Hematopoietic multipotent progenitor cell treated with erythropoietin and hydrocortisone succinate and interleukin-3 and kit ligand, for 8 days (in vitro differentiated cells): ENCODE measurements at regions not wholly inside any gene's neighbourhood (a gene's known extent, or its start where the extent isn't known, plus 50 kb on each side); places are given as distances from the start of the nearest gene placed in this dataset.
"Not testable (repeated sequence)": the region's sequence is repeated elsewhere in the genome, so short reads cannot be mapped to it uniquely, and the experiment has no call there.

Experiments
- DNase-seq: peaks from one replicate; pipeline ENCODE4 v3.0.0-alpha.2; 2015

DNA sequence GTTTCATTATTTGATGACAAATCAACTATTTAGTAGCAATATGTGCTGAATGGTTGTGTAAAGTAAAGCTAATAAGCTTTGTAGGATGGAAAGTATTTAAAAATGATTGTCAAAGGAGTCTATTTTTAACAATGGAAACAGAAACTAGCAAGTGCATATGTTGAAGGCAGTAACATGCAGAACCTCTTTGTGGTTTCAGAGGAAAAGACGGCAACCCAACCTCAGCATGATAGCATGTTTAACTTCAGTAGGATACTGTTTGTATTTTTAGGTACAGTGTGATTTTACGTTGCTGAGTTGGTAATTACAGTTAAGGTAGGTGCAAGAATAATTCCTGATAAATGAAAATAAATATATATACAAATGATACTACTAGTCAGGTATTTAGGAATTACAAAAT, 545.4 kb downstream of the CDY1 start:
- DNase-seq = not testable (repeated sequence)

DNA sequence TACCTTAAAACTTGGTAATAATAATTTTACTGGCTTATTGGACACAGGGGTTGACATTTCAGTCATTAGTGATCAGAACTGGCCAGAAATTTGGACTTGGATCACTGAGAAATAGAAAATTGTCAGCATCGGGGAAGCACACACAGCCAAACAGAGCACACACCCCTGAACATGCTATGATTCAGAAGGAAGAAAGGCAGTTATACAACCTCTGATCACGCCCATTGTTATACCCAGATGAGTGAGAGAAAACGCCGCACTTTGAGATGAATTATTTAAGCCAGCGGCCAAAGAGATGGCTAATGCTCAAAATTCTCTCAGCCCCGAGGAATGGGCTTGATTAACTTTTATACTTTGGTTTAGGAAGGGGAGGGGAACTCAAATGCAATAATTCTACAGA, 557.4 kb downstream of the CDY1 start:
- DNase-seq = not testable (repeated sequence)

DNA sequence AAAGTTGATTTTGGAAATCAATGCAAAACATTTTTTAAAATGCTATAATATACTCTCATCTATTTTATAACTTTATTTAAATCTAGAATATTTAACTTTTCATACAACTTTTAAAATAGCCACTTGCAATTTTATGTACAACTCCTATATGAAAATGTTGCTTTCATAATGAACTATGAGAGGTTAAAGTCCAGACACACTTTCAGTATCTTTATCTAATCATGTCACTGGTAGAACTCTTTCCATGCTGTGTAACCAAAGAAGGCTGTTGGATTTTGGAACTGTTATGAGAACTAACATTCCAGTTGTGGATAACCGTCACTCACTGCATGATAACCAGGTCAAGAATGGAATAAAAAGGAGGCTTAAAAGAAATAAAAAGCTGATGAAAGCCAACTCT, 603.1 kb downstream of the CDY1 start:
- not testable (repeated sequence) for DNase-seq

DNA sequence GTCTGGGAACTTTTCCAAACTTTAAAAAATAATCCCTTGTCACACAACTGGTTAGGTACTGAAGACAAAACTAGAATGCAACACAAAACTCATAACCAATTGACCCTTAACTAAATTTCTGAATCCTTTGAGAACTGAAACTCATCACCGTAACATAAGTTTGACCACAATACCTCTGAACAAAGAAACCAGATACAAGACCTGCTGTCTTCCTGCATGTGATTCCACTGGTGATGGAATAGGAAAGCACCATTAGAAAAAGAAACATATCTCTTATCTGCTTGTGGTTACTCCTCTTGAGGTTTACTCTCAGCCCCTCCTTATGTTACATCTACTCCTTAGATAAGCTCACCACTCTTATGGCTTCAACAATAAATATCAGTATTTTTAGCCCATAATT, 603.6 kb downstream of the CDY1 start:
- DNase-seq = not testable (repeated sequence)

GRCh38 chrY:26240944-26241343, 619.0 kb downstream of the CDY1 start:
- DNase-seq = not testable (repeated sequence)

DNA sequence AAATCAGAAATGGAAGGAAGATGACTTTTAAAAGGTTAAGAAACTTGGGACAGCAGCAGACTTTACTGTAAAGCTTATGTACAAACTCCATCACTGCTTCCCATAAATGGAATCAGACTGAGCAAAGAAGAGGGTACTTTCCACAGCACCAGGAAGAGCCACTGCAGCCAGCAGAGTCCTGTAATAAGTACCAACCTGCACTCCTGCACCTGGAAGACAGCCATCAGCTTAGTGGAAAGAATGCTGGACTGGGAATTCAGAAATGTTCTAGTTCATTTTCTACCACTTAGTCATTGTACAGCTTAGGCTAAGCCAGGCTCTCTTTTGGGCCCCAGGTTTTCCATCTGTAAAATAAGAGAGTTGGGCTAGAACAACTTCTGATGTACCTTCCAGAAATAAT, 632.3 kb downstream of the CDY1 start:
- DNase-seq = not testable (repeated sequence)

DNA sequence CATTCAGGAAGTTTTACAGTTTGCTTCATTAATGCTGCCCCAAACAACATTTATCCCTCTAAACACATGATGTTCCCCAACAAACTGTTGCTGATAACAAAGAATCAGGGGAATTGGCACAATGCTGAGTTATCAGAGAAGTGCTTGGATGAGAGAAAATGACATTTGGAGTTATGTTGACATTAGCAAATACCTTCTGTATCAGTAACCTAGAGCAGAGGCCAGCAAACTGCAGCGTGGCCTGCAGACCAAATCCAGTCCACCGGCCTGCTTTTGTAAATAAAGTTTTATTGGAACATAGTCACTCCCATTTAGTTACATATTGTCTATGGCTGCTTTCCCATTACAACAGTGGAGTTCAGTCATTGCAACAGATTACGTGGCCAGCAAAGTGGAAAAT, 643.5 kb downstream of the CDY1 start:
- DNase-seq = not testable (repeated sequence)

- DNase-seq = not testable (repeated sequence)
Measured at GRCh38 chrY:26268421-26268820, 646.5 kb downstream of the CDY1 start.

DNA sequence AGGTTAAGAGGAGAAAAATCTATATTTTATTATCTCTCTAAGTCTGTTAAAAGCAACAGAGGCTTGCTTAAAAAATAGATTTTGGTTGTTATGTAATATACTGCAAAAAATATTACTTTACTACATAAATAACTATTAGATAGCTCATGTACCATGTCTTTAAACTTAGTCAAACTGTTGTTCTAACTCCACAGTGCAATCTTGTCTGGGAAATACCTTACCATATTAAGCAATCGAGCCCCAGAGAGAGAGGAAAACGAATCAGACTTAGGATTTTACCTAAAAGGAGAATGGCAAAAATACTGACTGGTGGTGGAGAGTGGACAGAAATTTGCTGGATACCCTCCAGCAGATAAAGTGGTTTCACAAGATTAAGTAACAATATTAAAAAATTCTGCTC, 647.0 kb downstream of the CDY1 start:
- DNase-seq = not testable (repeated sequence)

DNA sequence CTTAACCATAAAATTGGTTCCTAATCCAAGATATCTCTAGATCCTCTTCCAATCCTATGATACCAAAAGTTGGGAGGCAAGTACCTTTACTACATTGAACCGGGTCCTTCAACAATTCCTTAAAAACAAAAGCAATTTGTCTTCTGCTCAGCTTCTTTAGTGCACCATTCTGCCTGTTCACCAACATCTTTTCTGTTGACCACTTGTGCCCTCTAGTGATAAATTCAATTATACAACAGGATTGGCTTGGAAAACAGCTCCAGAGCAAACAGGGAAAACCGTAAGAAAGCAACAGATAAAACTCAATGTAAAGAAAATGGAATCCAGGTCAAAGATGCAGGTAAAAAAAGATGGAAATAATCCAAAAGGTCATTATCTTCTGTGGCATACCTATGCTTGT, 651.2 kb downstream of the CDY1 start:
- not testable (repeated sequence) for DNase-seq

DNA sequence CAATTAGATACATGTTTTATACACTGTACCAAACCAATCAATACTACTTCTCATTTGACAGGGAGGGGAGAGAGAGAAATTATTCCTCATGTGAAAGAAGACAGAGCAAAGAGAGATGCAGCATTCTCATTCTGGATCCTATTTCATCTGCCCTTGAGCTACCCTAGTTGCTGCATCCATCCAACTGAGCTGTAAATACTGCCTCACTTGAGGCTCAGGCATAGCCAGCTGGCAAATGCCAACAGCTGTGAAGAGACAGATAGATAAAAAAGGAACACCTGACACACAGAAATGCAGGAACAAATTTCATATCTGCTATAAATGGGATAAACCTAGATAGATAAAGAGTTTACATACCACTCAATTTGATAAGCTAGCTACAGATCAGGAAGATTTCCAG, 684.1 kb downstream of the CDY1 start:
- DNase-seq = not testable (repeated sequence)

GRCh38 chrY:26306630-26307385, 684.9 kb downstream of the CDY1 start:
- DNase-seq = not testable (repeated sequence)

- not testable (repeated sequence) for DNase-seq
Measured at GRCh38 chrY:26308308-26308707, 686.4 kb downstream of the CDY1 start.

- DNase-seq = peak; percentile 44
Measured at GRCh38 chrY:26315065-26315464, 693.1 kb downstream of the CDY1 start.

- not testable (repeated sequence) for DNase-seq
Measured at GRCh38 chrY:26319488-26320202, 697.7 kb downstream of the CDY1 start.

DNA sequence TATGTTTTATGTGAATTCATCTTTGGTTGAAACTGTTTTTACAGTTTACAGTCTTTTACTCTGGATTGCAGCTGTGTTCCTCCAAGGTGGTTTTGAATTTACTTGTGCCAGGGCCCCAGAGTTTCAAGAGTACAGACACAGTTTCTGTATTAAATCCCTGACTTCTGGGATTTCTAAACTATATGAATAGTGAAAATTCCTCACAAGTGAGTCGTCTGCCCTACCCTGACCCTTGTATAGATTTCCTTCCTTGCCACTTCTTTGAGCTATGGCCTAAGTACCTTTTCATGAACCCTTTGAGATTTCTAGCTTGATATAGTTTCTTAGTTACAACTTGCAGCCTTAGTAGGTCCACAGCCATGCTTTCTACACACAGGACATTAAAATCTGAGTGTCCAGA, 700.8 kb downstream of the CDY1 start:
- not testable (repeated sequence) for DNase-seq

- DNase-seq = not testable (repeated sequence)
Measured at GRCh38 chrY:26352931-26353330, 731.0 kb downstream of the CDY1 start.

DNA sequence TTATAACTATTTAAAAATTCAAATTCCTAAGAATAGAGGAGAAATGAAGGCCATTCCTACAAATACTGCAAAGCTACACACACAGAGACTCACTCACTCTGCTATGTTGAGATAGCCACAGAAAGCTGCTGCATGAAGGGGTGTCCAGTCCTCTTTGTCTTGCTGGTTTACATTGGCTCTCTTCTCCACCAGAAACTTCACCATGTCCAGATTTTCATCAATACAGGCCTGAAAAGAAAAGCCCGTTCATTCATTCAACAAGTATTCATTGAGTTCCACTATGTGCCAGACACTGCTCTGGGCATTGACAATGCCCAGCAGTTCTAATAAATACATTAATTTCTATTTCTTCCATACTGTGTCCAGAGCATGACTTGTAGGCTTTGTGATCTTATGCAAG, 732.3 kb downstream of the CDY1 start:
- no peak for DNase-seq

DNA sequence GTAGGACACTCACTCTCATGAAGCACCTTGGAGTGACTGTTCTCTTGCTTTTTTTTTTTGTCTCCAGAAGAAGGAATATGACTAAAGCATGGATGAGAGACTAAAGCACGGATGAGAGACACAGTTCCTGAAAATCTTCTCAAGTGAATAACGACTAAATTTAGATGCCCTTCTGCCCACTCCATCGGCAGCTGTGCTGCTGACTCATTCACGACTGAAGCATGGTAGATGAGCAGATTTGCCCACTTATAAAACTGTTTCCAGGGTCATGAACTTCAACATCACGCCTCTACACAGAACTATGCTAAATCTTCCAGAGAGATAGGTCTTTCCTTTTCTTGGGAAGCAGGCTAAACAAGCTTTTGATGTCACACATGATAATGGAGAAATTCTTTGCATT, 738.0 kb downstream of the CDY1 start:
- DNase-seq = not testable (repeated sequence)

DNA sequence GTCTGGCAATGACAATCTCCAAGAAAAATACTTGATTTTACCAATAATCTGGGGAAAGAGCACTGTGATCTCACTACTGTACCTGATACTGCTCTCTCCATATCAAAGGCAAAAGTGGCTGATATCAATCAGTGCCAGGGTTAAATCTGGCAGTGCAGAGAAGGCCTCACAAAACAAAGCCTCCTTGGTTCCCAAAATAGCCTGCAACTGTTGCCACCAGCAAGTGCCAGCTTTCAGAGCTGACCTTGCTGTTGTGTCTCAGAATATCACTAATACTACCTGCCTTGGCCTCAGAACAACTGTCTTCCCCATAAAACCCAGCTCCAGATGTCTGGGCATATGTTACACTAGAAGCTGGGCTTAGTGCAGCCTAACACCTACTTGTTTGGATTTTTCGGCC, 738.6 kb downstream of the CDY1 start:
- not testable (repeated sequence) for DNase-seq

DNA sequence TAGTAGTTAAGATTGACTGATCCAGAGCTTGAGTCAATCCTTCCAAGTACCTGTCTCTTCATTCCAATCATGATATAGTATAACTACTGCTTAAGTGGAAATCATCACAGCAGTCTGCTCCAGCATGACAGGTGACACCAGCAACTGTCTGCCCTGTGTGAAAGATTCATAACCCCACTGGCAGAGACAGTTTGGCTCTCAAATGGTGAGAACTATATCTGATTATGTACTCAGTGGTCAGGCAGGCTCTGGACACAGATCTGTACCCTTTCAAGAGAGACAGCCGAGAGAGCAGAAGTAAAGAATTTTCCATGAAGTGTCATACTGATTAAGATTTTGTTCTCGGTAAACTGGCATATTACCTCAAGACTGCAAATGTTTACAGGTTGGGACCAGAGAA, 741.5 kb downstream of the CDY1 start:
- DNase-seq = not testable (repeated sequence)

- not testable (repeated sequence) for DNase-seq
Measured at GRCh38 chrY:26366091-26366490, 744.2 kb downstream of the CDY1 start.

- not testable (repeated sequence) for DNase-seq
Measured at GRCh38 chrY:26372480-26372879, 750.6 kb downstream of the CDY1 start.

- DNase-seq = no peak
Measured at GRCh38 chrY:26408671-26409328, 786.9 kb downstream of the CDY1 start.
